Mesothelial cell of epicardium (in vitro differentiated cells): ENCODE measurements at regions not wholly inside any gene's neighbourhood (a gene's known extent, or its start where the extent isn't known, plus 50 kb on each side); places are given as distances from the start of the nearest gene placed in this dataset.

Experiments
- DNase-seq, 2 experiments: peaks; one replicate each; pipeline ENCODE4 v3.0.0; 2021; ENCODE audit warnings: low spot score in 2 of 2; ENCODE audit not compliant: unreplicated experiment in 2 of 2
- H3K27ac Mint-ChIP-seq: 2 replicates; pipeline ENCODE4 v1.8.0; 2021; ENCODE audit warnings: mixed read lengths
- H3K27me3 Mint-ChIP-seq: 2 replicates; pipeline ENCODE4 v1.8.0; 2021; ENCODE audit warnings: low read depth, mixed read lengths
- H3K36me3 Mint-ChIP-seq: 2 replicates; pipeline ENCODE4 v1.8.0; 2021; ENCODE audit warnings: mixed read lengths
- H3K4me1 Mint-ChIP-seq: 2 replicates; pipeline ENCODE4 v1.8.0; 2021; ENCODE audit warnings: mixed read lengths
- H3K4me3 Mint-ChIP-seq: 2 replicates; pipeline ENCODE4 v1.8.0; 2021; ENCODE audit warnings: mild to moderate bottlenecking, moderate library complexity, mixed read lengths
- H3K9me3 Mint-ChIP-seq: 2 replicates; pipeline ENCODE4 v1.8.0; 2021; ENCODE audit warnings: mixed read lengths
- CTCF ChIP-seq: fragments of 200-600 bp; sonication (generic); IDR thresholded peaks from one replicate; pipeline ENCODE4 v1.5.0; 2021; ENCODE audit warnings: antibody characterized with exemption; ENCODE audit not compliant: unreplicated experiment

GRCh38 chr22:48154943-48155240 lies 1392.4 kb downstream of the TBC1D22A start:
- Mint-ChIP-seq H3K27ac (no peak overlapping the region), H3K27me3 (no peaks in the 10 kb centered on the region), H3K36me3 (no peaks in the 10 kb centered on the region), H3K4me3 (no peak overlapping the region), H3K9me3 (no peaks in the 10 kb centered on the region), H3K4me1 (no peaks in the 10 kb centered on the region)
- DNase-seq = no peak
- no peak for TF ChIP-seq CTCF

DNA sequence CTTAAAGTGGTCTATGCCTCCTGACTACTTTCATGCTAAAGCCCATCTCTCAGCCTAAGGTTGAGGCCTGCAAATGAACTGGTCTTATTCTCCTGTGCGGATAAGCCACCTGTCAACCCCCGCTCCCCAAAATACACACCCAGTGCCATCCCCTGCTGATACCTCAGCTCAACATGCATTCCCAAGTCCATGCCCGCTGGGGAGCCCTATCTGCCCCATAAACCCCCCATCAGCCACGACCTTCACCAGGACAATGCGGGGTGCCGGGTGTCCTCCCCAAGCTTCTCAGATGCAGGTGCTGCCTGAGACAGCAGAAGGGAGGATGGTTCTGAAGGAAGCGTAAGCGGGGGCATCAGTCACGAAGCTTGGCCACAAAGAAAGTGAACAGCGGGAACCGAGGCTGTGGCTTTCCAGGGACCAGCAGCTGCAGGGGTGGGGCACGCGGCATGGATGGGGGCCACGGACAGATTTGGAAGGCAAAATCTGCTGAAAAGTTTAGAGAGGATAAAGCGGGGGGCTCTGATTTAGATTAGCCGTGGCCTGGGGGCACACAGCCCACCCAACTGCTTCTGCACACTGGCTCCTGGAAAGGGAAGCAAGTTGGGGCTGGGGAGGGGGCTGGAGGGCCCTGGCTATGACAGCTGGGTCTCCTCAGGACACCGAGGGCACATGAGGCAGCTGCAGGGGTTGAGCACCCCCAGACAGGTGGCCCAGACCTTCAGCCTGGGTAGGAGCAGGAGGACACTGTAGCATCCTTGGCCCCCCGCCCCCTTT lies 1391.9 kb downstream of the TBC1D22A start:
- H3K9me3 Mint-ChIP-seq = no peaks in the 10 kb centered on the region
- no peaks in the 10 kb centered on the region for H3K4me1 Mint-ChIP-seq
- TF ChIP-seq CTCF = no peak
- H3K36me3 Mint-ChIP-seq = no peaks in the 10 kb centered on the region
- DNase-seq = no peak
- H3K27ac Mint-ChIP-seq = no peak overlapping the region
- H3K4me3 Mint-ChIP-seq = no peak overlapping the region
- no peaks in the 10 kb centered on the region for H3K27me3 Mint-ChIP-seq

- H3K4me3 Mint-ChIP-seq = no peak overlapping the region
- no peak overlapping the region for H3K27ac Mint-ChIP-seq
- H3K36me3 Mint-ChIP-seq = no peaks in the 10 kb centered on the region
- no peaks in the 10 kb centered on the region for H3K4me1 Mint-ChIP-seq
- no peak for TF ChIP-seq CTCF
- H3K27me3 Mint-ChIP-seq = no peaks in the 10 kb centered on the region
- DNase-seq = no peak
- no peaks in the 10 kb centered on the region for H3K9me3 Mint-ChIP-seq
Observed at GRCh38 chr22:48153726-48154125, 1391.3 kb downstream of the TBC1D22A start.

DNA sequence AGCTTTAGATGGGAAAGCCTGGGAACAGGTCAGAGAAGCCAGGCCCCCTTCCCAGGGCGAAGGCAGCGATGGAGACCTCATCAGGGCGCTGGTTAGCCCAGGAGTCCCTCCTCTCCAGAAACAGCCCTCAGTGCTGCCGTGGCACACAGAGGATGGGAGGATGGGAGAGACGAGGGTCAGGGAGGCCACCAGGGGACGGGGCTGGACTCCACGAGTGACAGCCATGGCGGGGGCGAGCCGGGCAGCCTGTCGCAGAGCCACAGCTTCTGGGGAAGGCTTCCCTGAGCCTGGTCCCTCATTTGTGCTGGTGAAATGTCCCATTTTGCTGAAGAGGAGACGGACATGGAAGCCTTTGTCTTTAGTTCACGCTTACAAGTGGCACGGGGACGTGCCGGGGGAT lies 1390.5 kb downstream of the TBC1D22A start:
- Mint-ChIP-seq H3K9me3 (no peaks in the 10 kb centered on the region), H3K27me3 (no peaks in the 10 kb centered on the region), H3K4me1 (no peaks in the 10 kb centered on the region), H3K27ac (no peak overlapping the region), H3K4me3 (no peak overlapping the region), H3K36me3 (no peaks in the 10 kb centered on the region)
- no peak for TF ChIP-seq CTCF
- DNase-seq = no peak

DNA sequence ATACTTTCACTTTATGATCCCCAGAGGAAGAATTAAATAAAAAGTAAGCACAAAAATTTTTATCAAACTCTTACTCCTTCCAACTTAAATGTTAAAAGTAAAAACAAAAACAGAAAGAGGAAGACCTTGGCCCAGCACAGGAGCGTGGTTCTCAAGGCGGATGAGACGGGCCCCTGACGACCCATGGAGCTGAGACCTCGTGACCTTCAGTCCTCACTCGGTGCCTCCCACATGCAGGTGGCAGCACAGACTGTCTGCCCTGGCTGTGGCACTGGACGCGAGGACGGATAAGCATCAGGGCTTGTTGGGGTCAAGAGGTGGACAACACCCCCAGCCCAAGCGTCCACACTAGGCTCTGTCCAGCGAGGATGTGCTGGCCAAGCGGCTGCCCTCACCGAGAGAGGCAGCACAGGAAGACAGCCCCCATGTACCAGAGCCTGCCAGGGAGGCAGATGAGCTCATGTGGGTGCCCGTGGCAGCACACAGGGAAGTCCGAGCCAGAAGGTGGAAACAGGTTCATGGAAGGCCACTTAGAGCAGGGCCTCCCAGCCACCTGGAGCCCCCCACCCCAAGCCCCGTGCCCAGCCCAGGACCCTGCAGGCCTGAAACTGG lies 1389.8 kb downstream of the TBC1D22A start:
- Mint-ChIP-seq H3K27me3 (peaks cover under 1% of the 10 kb centered on the region), H3K4me3 (no peak overlapping the region), H3K27ac (no peak overlapping the region), H3K9me3 (no peaks in the 10 kb centered on the region), H3K36me3 (no peaks in the 10 kb centered on the region), H3K4me1 (no peaks in the 10 kb centered on the region)
- no peak for TF ChIP-seq CTCF
- DNase-seq = no peak
